ENCODE measurements at regions not wholly inside any gene's neighbourhood (a gene's known extent, or its start where the extent isn't known, plus 50 kb on each side); places are given as distances from the start of the nearest gene placed in this dataset.

DNA sequence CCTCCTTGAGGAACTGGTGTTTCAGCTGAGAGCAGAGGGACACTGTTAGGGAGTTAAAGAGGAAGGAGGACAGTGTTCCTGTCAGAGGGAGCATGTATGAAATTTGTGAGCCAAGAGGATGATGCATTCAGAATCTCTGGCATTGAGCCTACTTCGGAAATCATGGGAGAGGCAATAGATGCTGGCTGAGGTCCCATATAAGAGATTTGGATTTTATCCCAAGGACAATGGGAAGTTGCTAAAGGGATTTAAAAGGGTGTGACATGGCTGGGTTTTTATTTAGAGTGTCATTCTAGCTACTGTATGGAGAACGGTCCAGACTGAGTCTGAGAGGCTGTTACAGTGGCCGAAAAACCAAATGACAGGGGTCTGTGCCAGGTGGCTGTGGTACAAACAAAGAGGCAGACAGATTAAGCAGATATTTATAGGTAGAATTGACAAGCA lies 403.2 kb upstream of the B3GALT2 start:
- Histone ChIP-seq H3K9me2 (replicated peaks; ENCODE audit: insufficient read depth, low read length) (no peaks in the 10 kb centered on the region), H3K4me2 (ENCODE audit: low read depth, low read length, poor library complexity, severe bottlenecking) (no peak overlapping the region), H3K9ac (ENCODE audit: low read length) (no peak overlapping the region), H3K36me3 (ENCODE audit: insufficient read depth, low read length) (no peaks in the 10 kb centered on the region), H3K27ac (ENCODE audit: low read length) (no peak overlapping the region), H3K79me2 (ENCODE audit: low read length) (no peaks in the 10 kb centered on the region), H3K4me3 (ENCODE audit: low read length) (no peak overlapping the region), H3K27me3 (ENCODE audit: low read length) (no peaks in the 10 kb centered on the region), H4K20me1 (ENCODE audit: insufficient read depth, low read depth, low read length) (no peaks in the 10 kb centered on the region), H3K9me3 (ENCODE audit: low read length) (no peaks in the 10 kb centered on the region), H3K4me1 (ENCODE audit: low read length) (no peaks in the 10 kb centered on the region), H2AFZ (ENCODE audit: low read length) (no peak overlapping the region)
- no peak for DNase-seq

DNA sequence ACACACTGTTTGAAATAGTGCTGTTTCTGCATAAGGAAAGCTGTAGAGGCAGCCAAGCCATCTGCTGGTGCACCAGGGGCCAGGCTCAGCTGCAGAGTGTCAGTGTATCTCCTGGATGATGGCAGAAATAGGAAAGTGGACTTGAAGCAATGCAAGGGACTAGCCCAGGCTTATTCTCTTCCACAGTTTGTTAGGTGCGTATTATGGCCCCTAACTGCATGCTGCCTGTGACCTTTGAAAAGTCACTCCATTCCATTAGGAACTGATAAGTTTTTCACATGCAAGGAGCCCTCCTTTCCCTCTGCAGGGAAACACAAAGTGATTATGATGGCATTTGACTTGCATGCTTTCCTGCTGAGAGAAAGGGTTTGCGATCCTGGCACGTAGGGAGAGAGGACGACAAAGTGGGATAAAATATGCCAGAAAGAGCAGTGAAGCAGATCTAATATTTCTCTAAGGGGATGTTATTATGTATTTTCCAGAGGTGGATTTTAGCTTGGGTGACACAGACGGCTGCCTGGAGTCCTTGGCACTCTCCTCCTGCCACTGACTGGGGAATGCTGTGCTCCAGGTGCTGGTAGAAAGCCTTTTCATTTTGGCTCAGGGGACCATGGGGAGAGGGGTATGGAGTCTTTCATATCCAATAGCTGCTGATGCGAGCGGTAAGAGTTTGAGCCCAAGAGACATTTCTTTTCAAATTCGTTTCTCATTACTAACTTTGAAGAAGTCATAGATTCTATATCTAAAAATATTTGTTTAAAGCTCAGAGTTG lies 402.1 kb upstream of the B3GALT2 start:
- Histone ChIP-seq H3K27ac (ENCODE audit: low read length) (no peak overlapping the region), H3K9ac (ENCODE audit: low read length) (no peak overlapping the region), H3K4me2 (ENCODE audit: low read depth, low read length, poor library complexity, severe bottlenecking) (no peak overlapping the region), H3K27me3 (ENCODE audit: low read length) (no peaks in the 10 kb centered on the region), H3K36me3 (ENCODE audit: insufficient read depth, low read length) (no peaks in the 10 kb centered on the region), H3K9me3 (ENCODE audit: low read length) (no peaks in the 10 kb centered on the region), H4K20me1 (ENCODE audit: insufficient read depth, low read depth, low read length) (no peaks in the 10 kb centered on the region), H3K4me1 (ENCODE audit: low read length) (no peaks in the 10 kb centered on the region), H3K79me2 (ENCODE audit: low read length) (no peaks in the 10 kb centered on the region), H2AFZ (ENCODE audit: low read length) (no peak overlapping the region), H3K9me2 (replicated peaks; ENCODE audit: insufficient read depth, low read length) (no peaks in the 10 kb centered on the region), H3K4me3 (ENCODE audit: low read length) (no peak overlapping the region)
- no peak for DNase-seq

DNA sequence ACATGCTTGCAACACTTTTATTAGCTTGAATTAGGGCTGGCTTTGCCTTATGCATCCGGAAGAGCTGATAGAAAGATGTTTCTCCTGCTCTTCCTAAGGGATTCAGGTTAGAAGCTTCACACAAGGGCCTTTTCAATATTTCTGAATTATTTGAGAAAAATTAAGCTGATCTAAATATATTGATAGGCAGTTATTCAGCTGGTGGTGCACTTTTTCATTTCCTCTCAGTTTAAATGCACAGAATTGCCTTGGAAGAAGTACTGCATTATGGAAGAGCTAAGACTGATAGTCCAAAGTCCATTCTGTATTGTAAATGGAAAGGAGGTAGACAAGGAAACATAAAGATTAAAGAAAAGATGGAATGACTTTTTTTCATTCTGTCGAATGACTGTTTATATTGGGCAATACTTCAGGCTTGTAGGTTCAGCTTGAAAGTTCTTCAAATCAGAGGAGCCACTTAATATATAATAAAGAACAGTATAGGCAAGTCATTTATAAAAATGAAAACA lies 398.4 kb upstream of the B3GALT2 start:
- H3K4me3 ChIP-seq (ENCODE audit: low read length), result no peak overlapping the region
- no peak overlapping the region for H3K27ac ChIP-seq (ENCODE audit: low read length)

DNA sequence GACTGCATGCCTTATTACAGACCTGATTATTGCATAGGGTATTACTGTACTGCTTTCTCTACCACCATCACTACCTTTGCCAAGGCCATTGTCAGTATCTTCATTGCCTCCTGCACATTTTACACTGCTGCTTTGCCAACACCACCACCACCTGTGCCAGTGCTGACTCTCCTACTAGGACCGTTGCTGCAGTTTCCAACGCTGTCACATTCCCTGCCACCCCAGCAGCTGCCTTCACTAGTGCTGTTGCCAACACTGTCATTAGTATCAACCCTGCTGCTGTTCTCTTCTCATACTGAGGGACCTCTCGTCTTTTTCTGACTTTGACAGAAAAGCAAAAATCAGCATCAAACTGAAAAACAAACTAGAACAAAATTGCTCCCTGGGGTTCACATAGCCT lies 394.9 kb upstream of the B3GALT2 start:
- no peaks in the 10 kb centered on the region for H3K36me3 ChIP-seq (ENCODE audit: insufficient read depth, low read length)
- no peak overlapping the region for H3K4me2 ChIP-seq (ENCODE audit: low read depth, low read length, poor library complexity, severe bottlenecking)
- no peak overlapping the region for H3K9ac ChIP-seq (ENCODE audit: low read length)
- no peaks in the 10 kb centered on the region for H4K20me1 ChIP-seq (ENCODE audit: insufficient read depth, low read depth, low read length)
- no peaks in the 10 kb centered on the region for H3K9me2 ChIP-seq (replicated peaks; ENCODE audit: insufficient read depth, low read length)
- DNase-seq, result no peak
- no peaks in the 10 kb centered on the region for H3K79me2 ChIP-seq (ENCODE audit: low read length)
- H3K27me3 ChIP-seq (ENCODE audit: low read length), result no peaks in the 10 kb centered on the region
- no peak overlapping the region for H3K27ac ChIP-seq (ENCODE audit: low read length)
- no peaks in the 10 kb centered on the region for H3K4me1 ChIP-seq (ENCODE audit: low read length)
- no peaks in the 10 kb centered on the region for H3K9me3 ChIP-seq (ENCODE audit: low read length)
- no peak overlapping the region for H2AFZ ChIP-seq (ENCODE audit: low read length)
- H3K4me3 ChIP-seq (ENCODE audit: low read length), result no peak overlapping the region

More for the DNA sequence above, 398.4 kb upstream of the B3GALT2 start:
- H3K9me2 ChIP-seq (replicated peaks; ENCODE audit: insufficient read depth, low read length), result no peaks in the 10 kb centered on the region
- no peak overlapping the region for H3K4me2 ChIP-seq (ENCODE audit: low read depth, low read length, poor library complexity, severe bottlenecking)
- H3K9ac ChIP-seq (ENCODE audit: low read length), result no peak overlapping the region
- no peaks in the 10 kb centered on the region for H4K20me1 ChIP-seq (ENCODE audit: insufficient read depth, low read depth, low read length)
- no peaks in the 10 kb centered on the region for H3K79me2 ChIP-seq (ENCODE audit: low read length)
- H2AFZ ChIP-seq (ENCODE audit: low read length), result no peak overlapping the region
- H3K27me3 ChIP-seq (ENCODE audit: low read length), result no peaks in the 10 kb centered on the region
- H3K36me3 ChIP-seq (ENCODE audit: insufficient read depth, low read length), result no peaks in the 10 kb centered on the region
- H3K9me3 ChIP-seq (ENCODE audit: low read length), result no peaks in the 10 kb centered on the region
- DNase-seq, result no peak
- H3K4me1 ChIP-seq (ENCODE audit: low read length), result no peaks in the 10 kb centered on the region

DNA sequence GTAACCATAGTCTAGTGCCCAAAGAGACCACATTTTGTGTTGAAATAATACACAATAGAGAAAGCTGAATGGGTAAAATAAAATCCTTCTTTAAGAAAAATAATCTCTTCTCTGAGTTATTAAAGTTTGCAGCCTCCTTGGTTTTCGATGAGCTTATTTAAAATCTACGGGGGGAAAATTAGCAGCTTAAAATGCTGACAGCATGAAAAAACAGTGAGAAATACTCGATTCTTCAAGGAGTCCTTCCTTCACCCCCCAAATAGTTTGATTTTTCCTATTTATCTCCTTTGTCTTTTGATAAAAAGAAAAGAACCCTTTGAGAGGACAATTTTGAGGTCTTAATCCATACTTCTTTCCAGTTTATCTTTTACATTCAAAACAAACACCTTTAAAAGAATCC lies 394.0 kb upstream of the B3GALT2 start:
- H3K4me3 ChIP-seq (ENCODE audit: low read length), result no peak overlapping the region
- H3K9ac ChIP-seq (ENCODE audit: low read length), result no peak overlapping the region
- H3K4me2 ChIP-seq (ENCODE audit: low read depth, low read length, poor library complexity, severe bottlenecking), result no peak overlapping the region
- no peak for DNase-seq
- H3K27me3 ChIP-seq (ENCODE audit: low read length), result no peaks in the 10 kb centered on the region
- no peaks in the 10 kb centered on the region for H3K9me2 ChIP-seq (replicated peaks; ENCODE audit: insufficient read depth, low read length)
- H3K27ac ChIP-seq (ENCODE audit: low read length), result no peak overlapping the region
- H4K20me1 ChIP-seq (ENCODE audit: insufficient read depth, low read depth, low read length), result no peaks in the 10 kb centered on the region
- H3K9me3 ChIP-seq (ENCODE audit: low read length), result no peaks in the 10 kb centered on the region
- H3K36me3 ChIP-seq (ENCODE audit: insufficient read depth, low read length), result no peaks in the 10 kb centered on the region
- H2AFZ ChIP-seq (ENCODE audit: low read length), result no peak overlapping the region
- H3K4me1 ChIP-seq (ENCODE audit: low read length), result no peaks in the 10 kb centered on the region
- no peaks in the 10 kb centered on the region for H3K79me2 ChIP-seq (ENCODE audit: low read length)

DNA sequence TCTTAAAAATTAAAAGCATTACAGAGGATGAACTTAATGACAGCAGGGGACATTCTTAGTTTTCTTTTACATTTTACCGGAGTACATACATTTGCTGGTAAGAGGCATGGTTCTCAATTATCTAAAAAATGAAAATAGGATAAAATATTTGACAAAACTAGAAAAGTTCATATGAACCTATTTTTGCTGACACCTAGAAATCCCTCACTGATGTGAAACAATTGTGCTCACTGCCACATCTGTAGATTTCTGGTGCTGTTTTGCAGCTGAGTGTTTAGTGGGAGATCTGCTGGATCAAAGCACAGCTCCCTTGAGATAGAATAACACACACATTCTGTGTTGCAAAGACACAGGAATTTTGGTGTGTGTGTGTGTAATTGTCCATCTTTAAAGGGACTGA lies 392.9 kb upstream of the B3GALT2 start:
- no peaks in the 10 kb centered on the region for H3K9me2 ChIP-seq (replicated peaks; ENCODE audit: insufficient read depth, low read length)
- no peaks in the 10 kb centered on the region for H3K79me2 ChIP-seq (ENCODE audit: low read length)
- H3K27ac ChIP-seq (ENCODE audit: low read length), result no peak overlapping the region
- H3K27me3 ChIP-seq (ENCODE audit: low read length), result no peaks in the 10 kb centered on the region
- H3K4me3 ChIP-seq (ENCODE audit: low read length), result no peak overlapping the region
- no peaks in the 10 kb centered on the region for H4K20me1 ChIP-seq (ENCODE audit: insufficient read depth, low read depth, low read length)
- DNase-seq, result no peak
- H2AFZ ChIP-seq (ENCODE audit: low read length), result no peak overlapping the region
- no peaks in the 10 kb centered on the region for H3K9me3 ChIP-seq (ENCODE audit: low read length)
- H3K9ac ChIP-seq (ENCODE audit: low read length), result no peak overlapping the region
- H3K36me3 ChIP-seq (ENCODE audit: insufficient read depth, low read length), result no peaks in the 10 kb centered on the region
- no peak overlapping the region for H3K4me2 ChIP-seq (ENCODE audit: low read depth, low read length, poor library complexity, severe bottlenecking)
- H3K4me1 ChIP-seq (ENCODE audit: low read length), result no peaks in the 10 kb centered on the region

DNA sequence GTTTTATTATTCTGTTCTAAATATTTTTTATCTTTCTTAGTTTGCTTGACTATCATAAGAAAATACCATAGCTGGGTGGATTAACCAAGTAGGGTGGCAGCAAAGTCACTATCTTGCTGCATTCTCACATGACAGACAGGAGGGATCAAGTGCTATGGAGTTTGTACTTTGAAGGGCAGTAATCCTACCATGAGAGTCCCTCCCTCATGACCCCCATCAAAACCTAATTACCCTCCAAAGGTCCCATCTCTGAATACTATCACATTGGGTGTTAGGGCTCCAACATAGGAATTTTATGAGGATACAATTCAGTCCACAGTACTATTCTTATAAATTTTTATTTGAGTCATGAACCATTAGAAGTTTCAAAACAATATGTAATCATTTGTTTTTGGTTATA lies 388.5 kb upstream of the B3GALT2 start:
- no peaks in the 10 kb centered on the region for H3K9me3 ChIP-seq (ENCODE audit: low read length)
- DNase-seq, result no peak
- no peak overlapping the region for H3K4me3 ChIP-seq (ENCODE audit: low read length)
- H3K79me2 ChIP-seq (ENCODE audit: low read length), result no peaks in the 10 kb centered on the region
- no peak overlapping the region for H2AFZ ChIP-seq (ENCODE audit: low read length)
- H3K4me1 ChIP-seq (ENCODE audit: low read length), result no peaks in the 10 kb centered on the region
- no peaks in the 10 kb centered on the region for H3K9me2 ChIP-seq (replicated peaks; ENCODE audit: insufficient read depth, low read length)
- no peaks in the 10 kb centered on the region for H3K36me3 ChIP-seq (ENCODE audit: insufficient read depth, low read length)
- no peak overlapping the region for H3K27ac ChIP-seq (ENCODE audit: low read length)
- no peaks in the 10 kb centered on the region for H4K20me1 ChIP-seq (ENCODE audit: insufficient read depth, low read depth, low read length)
- no peaks in the 10 kb centered on the region for H3K27me3 ChIP-seq (ENCODE audit: low read length)
- no peak overlapping the region for H3K9ac ChIP-seq (ENCODE audit: low read length)
- H3K4me2 ChIP-seq (ENCODE audit: low read depth, low read length, poor library complexity, severe bottlenecking), result no peak overlapping the region

DNA sequence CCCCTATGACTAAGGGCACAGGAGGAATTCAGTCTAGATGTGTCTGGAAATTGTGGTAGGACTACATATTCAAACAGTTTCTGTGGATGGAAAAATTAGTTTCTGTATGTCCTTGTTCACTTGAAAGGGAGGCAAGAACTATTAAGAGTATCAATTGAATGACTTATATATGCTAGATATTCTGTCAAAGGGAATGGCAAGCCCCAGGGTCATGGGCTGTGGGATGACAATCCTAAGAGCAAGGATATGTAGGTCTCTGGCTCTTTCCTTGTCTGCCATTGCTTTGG lies 383.5 kb upstream of the B3GALT2 start:
- Histone ChIP-seq H3K27me3 (ENCODE audit: low read length) (no peaks in the 10 kb centered on the region), H3K9me3 (ENCODE audit: low read length) (no peaks in the 10 kb centered on the region), H2AFZ (ENCODE audit: low read length) (no peak overlapping the region), H3K4me1 (ENCODE audit: low read length) (no peaks in the 10 kb centered on the region), H3K4me3 (ENCODE audit: low read length) (no peak overlapping the region), H3K79me2 (ENCODE audit: low read length) (no peaks in the 10 kb centered on the region), H3K27ac (ENCODE audit: low read length) (no peak overlapping the region), H3K9ac (ENCODE audit: low read length) (no peak overlapping the region), H3K36me3 (ENCODE audit: insufficient read depth, low read length) (no peaks in the 10 kb centered on the region), H3K9me2 (replicated peaks; ENCODE audit: insufficient read depth, low read length) (no peaks in the 10 kb centered on the region), H4K20me1 (ENCODE audit: insufficient read depth, low read depth, low read length) (no peaks in the 10 kb centered on the region), H3K4me2 (ENCODE audit: low read depth, low read length, poor library complexity, severe bottlenecking) (no peak overlapping the region)
- DNase-seq, result no peak

Data from Karpas-422 (cell line).